ENCODE measurements at regions not wholly inside any gene's neighbourhood (a gene's known extent, or its start where the extent isn't known, plus 50 kb on each side); places are given as distances from the start of the nearest gene placed in this dataset.

- Histone ChIP-seq H3K27me3 (ENCODE audit: insufficient read depth, low read length, poor library complexity) (no peaks in the 10 kb centered on the region), H3K27ac (ENCODE audit: low read depth, low read length) (no peak overlapping the region), H3K4me1 (ENCODE audit: control insufficient read depth, low read depth, low read length) (no peaks in the 10 kb centered on the region), H2BK15ac (replicated peaks; ENCODE audit: low read depth) (no peak overlapping the region), H2AK5ac (ENCODE audit: low read length) (no peak overlapping the region), H3K18ac (ENCODE audit: low read length) (no peak overlapping the region), H3K9ac (ENCODE audit: low read length) (no peak overlapping the region), H3K79me1 (ENCODE audit: low read length) (no peaks in the 10 kb centered on the region), H2BK120ac (ENCODE audit: low read depth, low read length) (no peak overlapping the region), H2BK5ac (ENCODE audit: low read length) (no peak overlapping the region), H3K23ac (ENCODE audit: low read length) (peak overlapping the region; percentile 6), H3K4me2 (ENCODE audit: low read length) (no peak overlapping the region), H3K4ac (ENCODE audit: low read depth, low read length) (no peak overlapping the region), H3K56ac (ENCODE audit: low read length) (peak overlapping the region; percentile 70), H3K79me2 (ENCODE audit: control insufficient read depth, insufficient read depth, low read length) (no peaks in the 10 kb centered on the region), H3K36me3 (ENCODE audit: control insufficient read depth, insufficient read depth, low read length) (no peaks in the 10 kb centered on the region), H3K4me3 (ENCODE audit: low read length) (no peak overlapping the region), H4K8ac (ENCODE audit: low read depth, low read length) (no peak overlapping the region), H4K5ac (ENCODE audit: low read length) (no peak overlapping the region)
- peak; percentile 69 for DNase-seq
- no CpG with 5 or more reads among the region's 39 CpGs for WGBS (ENCODE audit: extremely low coverage, insufficient coverage, low lambda C conversion rate)
Measured at GRCh38 chr7:131945313-131945911, 389.0 kb upstream of the PODXL start.

GRCh38 chr7:131944556-131945069 is 388.2 kb upstream of the PODXL start:
- Histone ChIP-seq H3K23ac (ENCODE audit: low read length) (no peak overlapping the region), H3K9ac (ENCODE audit: low read length) (no peak overlapping the region), H3K79me2 (ENCODE audit: control insufficient read depth, insufficient read depth, low read length) (no peaks in the 10 kb centered on the region), H3K79me1 (ENCODE audit: low read length) (no peaks in the 10 kb centered on the region), H2BK120ac (ENCODE audit: low read depth, low read length) (no peak overlapping the region), H4K8ac (ENCODE audit: low read depth, low read length) (no peak overlapping the region), H3K36me3 (ENCODE audit: control insufficient read depth, insufficient read depth, low read length) (no peaks in the 10 kb centered on the region), H3K4me3 (ENCODE audit: low read length) (no peak overlapping the region), H2AK5ac (ENCODE audit: low read length) (no peak overlapping the region), H2BK15ac (replicated peaks; ENCODE audit: low read depth) (no peak overlapping the region), H3K27me3 (ENCODE audit: insufficient read depth, low read length, poor library complexity) (no peaks in the 10 kb centered on the region), H3K27ac (ENCODE audit: low read depth, low read length) (no peak overlapping the region), H3K18ac (ENCODE audit: low read length) (no peak overlapping the region), H3K4me2 (ENCODE audit: low read length) (no peak overlapping the region), H2BK5ac (ENCODE audit: low read length) (no peak overlapping the region), H3K4ac (ENCODE audit: low read depth, low read length) (no peak overlapping the region), H3K4me1 (ENCODE audit: control insufficient read depth, low read depth, low read length) (no peaks in the 10 kb centered on the region), H3K56ac (ENCODE audit: low read length) (no peak overlapping the region), H4K5ac (ENCODE audit: low read length) (no peak overlapping the region)
- DNase-seq = no peak
- no CpG with 5 or more reads among the region's 8 CpGs for WGBS (ENCODE audit: extremely low coverage, insufficient coverage, low lambda C conversion rate)

- Histone ChIP-seq H3K27ac (ENCODE audit: low read depth, low read length) (no peak overlapping the region), H3K4me3 (ENCODE audit: low read length) (no peak overlapping the region), H3K36me3 (ENCODE audit: control insufficient read depth, insufficient read depth, low read length) (no peaks in the 10 kb centered on the region), H4K8ac (ENCODE audit: low read depth, low read length) (no peak overlapping the region), H3K4ac (ENCODE audit: low read depth, low read length) (no peak overlapping the region), H3K79me2 (ENCODE audit: control insufficient read depth, insufficient read depth, low read length) (no peaks in the 10 kb centered on the region), H3K4me1 (ENCODE audit: control insufficient read depth, low read depth, low read length) (no peaks in the 10 kb centered on the region), H3K56ac (ENCODE audit: low read length) (no peak overlapping the region), H3K4me2 (ENCODE audit: low read length) (no peak overlapping the region), H2BK15ac (replicated peaks; ENCODE audit: low read depth) (no peak overlapping the region), H3K18ac (ENCODE audit: low read length) (no peak overlapping the region), H4K5ac (ENCODE audit: low read length) (no peak overlapping the region), H3K79me1 (ENCODE audit: low read length) (no peaks in the 10 kb centered on the region), H2AK5ac (ENCODE audit: low read length) (no peak overlapping the region), H2BK5ac (ENCODE audit: low read length) (no peak overlapping the region), H3K27me3 (ENCODE audit: insufficient read depth, low read length, poor library complexity) (no peaks in the 10 kb centered on the region), H3K9ac (ENCODE audit: low read length) (no peak overlapping the region), H3K23ac (ENCODE audit: low read length) (no peak overlapping the region), H2BK120ac (ENCODE audit: low read depth, low read length) (no peak overlapping the region)
- no peak for DNase-seq
- no CpG with 5 or more reads among the region's 7 CpGs for WGBS (ENCODE audit: extremely low coverage, insufficient coverage, low lambda C conversion rate)
Measured at GRCh38 chr7:131943646-131944045, 387.2 kb upstream of the PODXL start.

- whole genome bisulfite sequencing (ENCODE audit: extremely low coverage, insufficient coverage, low lambda C conversion rate) = no CpG with 5 or more reads among the region's 4 CpGs
Measured at GRCh38 chr7:131943211-131943610, 386.8 kb upstream of the PODXL start.

GRCh38 chr7:131942287-131943150 is 386.1 kb upstream of the PODXL start:
- H3K36me3 ChIP-seq (ENCODE audit: control insufficient read depth, insufficient read depth, low read length) = no peaks in the 10 kb centered on the region
- H2BK15ac ChIP-seq (replicated peaks; ENCODE audit: low read depth) = no peak overlapping the region
- no peak overlapping the region for H2AK5ac ChIP-seq (ENCODE audit: low read length)
- H3K79me2 ChIP-seq (ENCODE audit: control insufficient read depth, insufficient read depth, low read length) = no peaks in the 10 kb centered on the region
- H3K23ac ChIP-seq (ENCODE audit: low read length) = no peak overlapping the region
- no peaks in the 10 kb centered on the region for H3K4me1 ChIP-seq (ENCODE audit: control insufficient read depth, low read depth, low read length)
- H3K79me1 ChIP-seq (ENCODE audit: low read length) = no peaks in the 10 kb centered on the region
- H3K56ac ChIP-seq (ENCODE audit: low read length) = no peak overlapping the region
- H3K4ac ChIP-seq (ENCODE audit: low read depth, low read length) = no peak overlapping the region
- H3K18ac ChIP-seq (ENCODE audit: low read length) = no peak overlapping the region
- no peaks in the 10 kb centered on the region for H3K27me3 ChIP-seq (ENCODE audit: insufficient read depth, low read length, poor library complexity)
- H3K9ac ChIP-seq (ENCODE audit: low read length) = no peak overlapping the region
- H3K4me3 ChIP-seq (ENCODE audit: low read length) = no peak overlapping the region
- WGBS (ENCODE audit: extremely low coverage, insufficient coverage, low lambda C conversion rate) = no CpG with 5 or more reads among the region's 11 CpGs
- H3K4me2 ChIP-seq (ENCODE audit: low read length) = no peak overlapping the region
- H3K27ac ChIP-seq (ENCODE audit: low read depth, low read length) = no peak overlapping the region
- no peak overlapping the region for H2BK120ac ChIP-seq (ENCODE audit: low read depth, low read length)
- DNase-seq = no peak
- no peak overlapping the region for H4K8ac ChIP-seq (ENCODE audit: low read depth, low read length)
- no peak overlapping the region for H4K5ac ChIP-seq (ENCODE audit: low read length)
- no peak overlapping the region for H2BK5ac ChIP-seq (ENCODE audit: low read length)

More at GRCh38 chr7:131943211-131943610, 386.8 kb upstream of the PODXL start:
- no peaks in the 10 kb centered on the region for H3K27me3 ChIP-seq (ENCODE audit: insufficient read depth, low read length, poor library complexity)
- no peak overlapping the region for H3K9ac ChIP-seq (ENCODE audit: low read length)
- no peaks in the 10 kb centered on the region for H3K36me3 ChIP-seq (ENCODE audit: control insufficient read depth, insufficient read depth, low read length)
- H3K79me2 ChIP-seq (ENCODE audit: control insufficient read depth, insufficient read depth, low read length) = no peaks in the 10 kb centered on the region
- H4K5ac ChIP-seq (ENCODE audit: low read length) = no peak overlapping the region
- no peak overlapping the region for H3K4ac ChIP-seq (ENCODE audit: low read depth, low read length)
- H3K18ac ChIP-seq (ENCODE audit: low read length) = no peak overlapping the region
- no peak overlapping the region for H4K8ac ChIP-seq (ENCODE audit: low read depth, low read length)
- H3K4me1 ChIP-seq (ENCODE audit: control insufficient read depth, low read depth, low read length) = no peaks in the 10 kb centered on the region
- H3K27ac ChIP-seq (ENCODE audit: low read depth, low read length) = no peak overlapping the region
- H3K4me2 ChIP-seq (ENCODE audit: low read length) = no peak overlapping the region
- no peak overlapping the region for H3K56ac ChIP-seq (ENCODE audit: low read length)
- no peak overlapping the region for H2AK5ac ChIP-seq (ENCODE audit: low read length)
- no peak overlapping the region for H2BK15ac ChIP-seq (replicated peaks; ENCODE audit: low read depth)
- no peak overlapping the region for H3K23ac ChIP-seq (ENCODE audit: low read length)
- no peak overlapping the region for H3K4me3 ChIP-seq (ENCODE audit: low read length)
- H2BK5ac ChIP-seq (ENCODE audit: low read length) = no peak overlapping the region
- no peak overlapping the region for H2BK120ac ChIP-seq (ENCODE audit: low read depth, low read length)
- no peaks in the 10 kb centered on the region for H3K79me1 ChIP-seq (ENCODE audit: low read length)
- DNase-seq = no peak

All from mesendoderm (in vitro differentiated cells).